GM12878 (cell line): ENCODE measurements at regions not wholly inside any gene's neighbourhood (a gene's known extent, or its start where the extent isn't known, plus 50 kb on each side); places are given as distances from the start of the nearest gene placed in this dataset.

ENCODE experiments used
- CEBPB ChIP-seq, 2 experiments: fragments of 150-350 bp in 1 of 2; IDR thresholded peaks; 2 replicates each; pipeline ENCODE4 v1.6.1; 2012 to 2014; ENCODE audit warnings: low read depth in 2 of 2, low read length in 2 of 2, borderline replicate concordance in 1 of 2, inconsistent platforms in 1 of 2
- GATAD2B ChIP-seq: fragments of 450-650 bp; conservative IDR thresholded peaks from 2 replicates; pipeline ENCODE4 v1.6.1; 2017; ENCODE audit warnings: low read depth, mild to moderate bottlenecking, moderate library complexity
- HDAC2 ChIP-seq: fragments of 200-600 bp; sonication (generic); IDR thresholded peaks from 2 replicates; pipeline ENCODE4 v1.6.1; 2017
- IKZF2 ChIP-seq, 2 experiments: fragments of 450-650 bp; IDR thresholded peaks; 2 replicates each; pipeline ENCODE4 v1.6.1; 2017; ENCODE audit warnings: mild to moderate bottlenecking in 2 of 2, moderate library complexity in 2 of 2
- JUND ChIP-seq: IDR thresholded peaks from 2 replicates; pipeline ENCODE4 v1.6.1; 2012; ENCODE audit warnings: low read depth, mild to moderate bottlenecking, low read length, improper control_type of control experiment, moderate library complexity
- PML ChIP-seq: IDR thresholded peaks from 2 replicates; pipeline ENCODE4 v1.6.1; 2012; ENCODE audit warnings: low read length, inconsistent platforms
- SMC3 ChIP-seq: IDR thresholded peaks from 2 replicates; pipeline ENCODE4 v1.6.1; 2011; ENCODE audit warnings: low read length, improper control_type of control experiment, borderline replicate concordance
- TF ChIP-seq, protein P1 (sequence below): IDR thresholded peaks from 2 replicates; pipeline ENCODE4 v1.6.1; 2012; ENCODE audit warnings: mild to moderate bottlenecking, low read depth, low read length
- TF ChIP-seq, protein P2 (sequence below): IDR thresholded peaks from 2 replicates; pipeline ENCODE4 v1.6.1; 2012; ENCODE audit warnings: low read depth, low read length, improper control_type of control experiment
- TF ChIP-seq, protein P3 (sequence below): fragments of 450-650 bp; IDR thresholded peaks from 2 replicates; pipeline ENCODE4 v1.6.1; 2017; ENCODE audit warnings: mild to moderate bottlenecking, low read depth, inconsistent platforms; ENCODE audit not compliant: poor library complexity, severe bottlenecking

DNA sequence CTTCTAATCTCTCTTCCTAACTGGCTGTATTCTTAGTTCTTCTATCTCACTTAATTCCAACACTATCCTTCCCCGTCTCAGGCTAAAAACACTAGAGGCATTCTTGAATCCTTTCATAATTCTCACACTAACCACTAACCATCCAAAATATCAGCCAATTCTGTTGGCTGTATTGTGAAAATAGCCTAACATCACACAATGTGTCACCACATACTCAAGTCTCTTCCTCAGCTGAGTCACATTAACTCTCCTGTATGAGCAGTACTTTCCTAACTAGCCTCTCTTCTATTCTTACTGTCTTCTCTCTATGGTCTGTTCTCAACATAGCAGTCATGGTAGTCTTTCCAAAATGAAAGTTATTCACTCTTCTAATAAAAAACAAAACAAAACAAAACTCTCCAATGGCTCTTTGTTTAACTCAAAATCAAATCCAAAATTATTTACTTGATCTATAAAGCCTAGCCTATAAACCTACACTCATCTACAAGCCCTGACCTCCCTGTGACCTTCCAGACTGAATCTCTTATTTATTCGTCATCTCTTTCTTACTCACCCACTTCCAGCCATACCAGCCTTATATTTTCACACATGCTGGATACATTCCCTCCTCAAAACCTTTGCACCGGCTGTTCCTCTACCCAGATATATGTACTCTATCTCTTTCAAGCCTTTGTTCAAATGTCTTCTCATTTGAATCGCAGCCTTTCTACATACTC, 445.9 kb downstream of the TLL1 start (continued):
- TF ChIP-seq, protein P1, sequence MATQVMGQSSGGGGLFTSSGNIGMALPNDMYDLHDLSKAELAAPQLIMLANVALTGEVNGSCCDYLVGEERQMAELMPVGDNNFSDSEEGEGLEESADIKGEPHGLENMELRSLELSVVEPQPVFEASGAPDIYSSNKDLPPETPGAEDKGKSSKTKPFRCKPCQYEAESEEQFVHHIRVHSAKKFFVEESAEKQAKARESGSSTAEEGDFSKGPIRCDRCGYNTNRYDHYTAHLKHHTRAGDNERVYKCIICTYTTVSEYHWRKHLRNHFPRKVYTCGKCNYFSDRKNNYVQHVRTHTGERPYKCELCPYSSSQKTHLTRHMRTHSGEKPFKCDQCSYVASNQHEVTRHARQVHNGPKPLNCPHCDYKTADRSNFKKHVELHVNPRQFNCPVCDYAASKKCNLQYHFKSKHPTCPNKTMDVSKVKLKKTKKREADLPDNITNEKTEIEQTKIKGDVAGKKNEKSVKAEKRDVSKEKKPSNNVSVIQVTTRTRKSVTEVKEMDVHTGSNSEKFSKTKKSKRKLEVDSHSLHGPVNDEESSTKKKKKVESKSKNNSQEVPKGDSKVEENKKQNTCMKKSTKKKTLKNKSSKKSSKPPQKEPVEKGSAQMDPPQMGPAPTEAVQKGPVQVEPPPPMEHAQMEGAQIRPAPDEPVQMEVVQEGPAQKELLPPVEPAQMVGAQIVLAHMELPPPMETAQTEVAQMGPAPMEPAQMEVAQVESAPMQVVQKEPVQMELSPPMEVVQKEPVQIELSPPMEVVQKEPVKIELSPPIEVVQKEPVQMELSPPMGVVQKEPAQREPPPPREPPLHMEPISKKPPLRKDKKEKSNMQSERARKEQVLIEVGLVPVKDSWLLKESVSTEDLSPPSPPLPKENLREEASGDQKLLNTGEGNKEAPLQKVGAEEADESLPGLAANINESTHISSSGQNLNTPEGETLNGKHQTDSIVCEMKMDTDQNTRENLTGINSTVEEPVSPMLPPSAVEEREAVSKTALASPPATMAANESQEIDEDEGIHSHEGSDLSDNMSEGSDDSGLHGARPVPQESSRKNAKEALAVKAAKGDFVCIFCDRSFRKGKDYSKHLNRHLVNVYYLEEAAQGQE, result no peak
- no peak for TF ChIP-seq PML
- no peak for TF ChIP-seq GATAD2B
- TF ChIP-seq IKZF2 (IDR thresholded peaks at IDR 0.05), result no peak
- no peak for TF ChIP-seq SMC3
- no peak for TF ChIP-seq CEBPB (IDR thresholded peaks at IDR 0.05; ENCODE audit: borderline replicate concordance in 1 of 2, low read depth in 2 of 2, low read length in 2 of 2)
- TF ChIP-seq, protein P2, sequence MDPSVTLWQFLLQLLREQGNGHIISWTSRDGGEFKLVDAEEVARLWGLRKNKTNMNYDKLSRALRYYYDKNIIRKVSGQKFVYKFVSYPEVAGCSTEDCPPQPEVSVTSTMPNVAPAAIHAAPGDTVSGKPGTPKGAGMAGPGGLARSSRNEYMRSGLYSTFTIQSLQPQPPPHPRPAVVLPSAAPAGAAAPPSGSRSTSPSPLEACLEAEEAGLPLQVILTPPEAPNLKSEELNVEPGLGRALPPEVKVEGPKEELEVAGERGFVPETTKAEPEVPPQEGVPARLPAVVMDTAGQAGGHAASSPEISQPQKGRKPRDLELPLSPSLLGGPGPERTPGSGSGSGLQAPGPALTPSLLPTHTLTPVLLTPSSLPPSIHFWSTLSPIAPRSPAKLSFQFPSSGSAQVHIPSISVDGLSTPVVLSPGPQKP, result no peak
- TF ChIP-seq, protein P3, sequence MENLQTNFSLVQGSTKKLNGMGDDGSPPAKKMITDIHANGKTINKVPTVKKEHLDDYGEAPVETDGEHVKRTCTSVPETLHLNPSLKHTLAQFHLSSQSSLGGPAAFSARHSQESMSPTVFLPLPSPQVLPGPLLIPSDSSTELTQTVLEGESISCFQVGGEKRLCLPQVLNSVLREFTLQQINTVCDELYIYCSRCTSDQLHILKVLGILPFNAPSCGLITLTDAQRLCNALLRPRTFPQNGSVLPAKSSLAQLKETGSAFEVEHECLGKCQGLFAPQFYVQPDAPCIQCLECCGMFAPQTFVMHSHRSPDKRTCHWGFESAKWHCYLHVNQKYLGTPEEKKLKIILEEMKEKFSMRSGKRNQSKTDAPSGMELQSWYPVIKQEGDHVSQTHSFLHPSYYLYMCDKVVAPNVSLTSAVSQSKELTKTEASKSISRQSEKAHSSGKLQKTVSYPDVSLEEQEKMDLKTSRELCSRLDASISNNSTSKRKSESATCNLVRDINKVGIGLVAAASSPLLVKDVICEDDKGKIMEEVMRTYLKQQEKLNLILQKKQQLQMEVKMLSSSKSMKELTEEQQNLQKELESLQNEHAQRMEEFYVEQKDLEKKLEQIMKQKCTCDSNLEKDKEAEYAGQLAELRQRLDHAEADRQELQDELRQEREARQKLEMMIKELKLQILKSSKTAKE, result no peak
- no peak for TF ChIP-seq JUND
- no peak for TF ChIP-seq HDAC2
